ENCODE measurements at regions not wholly inside any gene's neighbourhood (a gene's known extent, or its start where the extent isn't known, plus 50 kb on each side); places are given as distances from the start of the nearest gene placed in this dataset.

GRCh38 chr7:37594602-37595001, 89.0 kb upstream of the GPR141 start:
- TF ChIP-seq REST (IDR thresholded peaks at IDR 0.05; ENCODE audit: unreplicated experiment): no peak
- no peak for TF ChIP-seq EZH2 (IDR thresholded peaks at IDR 0.05; ENCODE audit: low read depth, unreplicated experiment)
